Endothelial cell of umbilical vein (primary cell): ENCODE measurements at regions not wholly inside any gene's neighbourhood (a gene's known extent, or its start where the extent isn't known, plus 50 kb on each side); places are given as distances from the start of the nearest gene placed in this dataset.

Experiments
- BruUV-seq: library from RNA; stranded (reverse); fragments of 400-500 nt; replicated peaks from 2 replicates; lab custom pipeline; 2021; lab: Mats Ljungman, UMichigan
- CTCF ChIA-PET: fragments of 300-600, 350-600 bp; sonication (Branson Sonifier 250); formaldehyde crosslinking; loops from one replicate; lab custom pipeline; 2021; ENCODE audit warnings: antibody characterized with exemption, inconsistent platforms; lab: Charles Lee
- POLR2A ChIA-PET: fragments of 300-600, 350-600 bp; sonication (Branson Sonifier 250); formaldehyde crosslinking; loops from one replicate; lab custom pipeline; 2021; ENCODE audit warnings: antibody characterized with exemption, inconsistent platforms; lab: Charles Lee
- DNase-seq: peaks from one replicate; pipeline ENCODE4 v3.0.0-alpha.2; 2011; ENCODE audit warnings: low read depth, low spot score
- FAIRE-seq: peaks from 2 replicates; lab custom pipeline; 2011; peaks lifted over from hg19 to GRCh38; lab: Jason Lieb, UNC
- H2AFZ ChIP-seq: 2 replicates; pipeline ENCODE4 v1.6.0; 2012; ENCODE audit warnings: low read depth, low read length, control low read depth, inconsistent platforms
- H3K27ac ChIP-seq: 2 replicates; pipeline ENCODE4 v1.5.1; 2011; ENCODE audit warnings: low read depth, mild to moderate bottlenecking, control low read depth, low read length, moderate library complexity; ENCODE audit not compliant: insufficient read depth
- H3K27me3 ChIP-seq, 2 experiments: 2 replicates each; pipeline versions ENCODE4 v1.6.0 to v1.6.1; 2011; ENCODE audit warnings: low read length in 2 of 2, mixed read lengths in 1 of 2; ENCODE audit not compliant: control insufficient read depth in 2 of 2, insufficient read depth in 2 of 2
- H3K36me3 ChIP-seq, 2 experiments: 2 replicates in 1 of 2; 3 replicates in 1 of 2; pipeline ENCODE4 v1.5.1; 2011; ENCODE audit warnings: low read length in 2 of 2, mild to moderate bottlenecking in 1 of 2, moderate library complexity in 1 of 2; ENCODE audit not compliant: control insufficient read depth in 2 of 2, insufficient read depth in 2 of 2; ENCODE audit errors: extremely low read depth in 1 of 2
- H3K4me1 ChIP-seq: 3 replicates; pipeline ENCODE4 v1.5.1; 2011; ENCODE audit warnings: mild to moderate bottlenecking, low read length; ENCODE audit not compliant: control insufficient read depth, insufficient read depth; ENCODE audit errors: extremely low read depth
- H3K4me2 ChIP-seq: 2 replicates; pipeline ENCODE4 v1.6.1; 2011; ENCODE audit warnings: low read length, control low read depth, mixed read lengths; ENCODE audit not compliant: insufficient read depth
- H3K4me3 ChIP-seq, 3 experiments: fragments of 200-600 bp in 1 of 3; sonication (generic), shearing (Covaris generic) in 1 of 3; replicated peaks in 1 of 3; 2 replicates each; pipeline ENCODE4 v1.5.1; 2011 to 2016; ENCODE audit warnings: control low read depth in 3 of 3, low read length in 3 of 3, mild to moderate bottlenecking in 2 of 3, inconsistent platforms in 1 of 3, low read depth in 1 of 3, moderate library complexity in 1 of 3; ENCODE audit not compliant: insufficient read depth in 1 of 3
- H3K79me2 ChIP-seq: 2 replicates; pipeline ENCODE4 v1.6.0; 2012; ENCODE audit warnings: low read length, inconsistent platforms; ENCODE audit not compliant: control insufficient read depth, insufficient read depth
- H3K9ac ChIP-seq: replicated peaks from 2 replicates; pipeline ENCODE3; 2011; ENCODE audit warnings: low read length, control low read depth; ENCODE audit not compliant: insufficient read depth; ENCODE audit errors: extremely low read depth
- H3K9me1 ChIP-seq: replicated peaks from 3 replicates; pipeline ENCODE4 v1.6.0; 2011; ENCODE audit warnings: mild to moderate bottlenecking, low read length; ENCODE audit not compliant: control insufficient read depth, insufficient read depth; ENCODE audit errors: extremely low read depth
- H3K9me3 ChIP-seq: replicated peaks from 2 replicates; pipeline ENCODE4 v1.5.1; 2012; ENCODE audit warnings: low read length, inconsistent platforms; ENCODE audit not compliant: control insufficient read depth, insufficient read depth
- H4K20me1 ChIP-seq: replicated peaks from 2 replicates; pipeline ENCODE3; 2011; ENCODE audit warnings: mild to moderate bottlenecking, low read length; ENCODE audit not compliant: control insufficient read depth, insufficient read depth; ENCODE audit errors: extremely low read depth
- FOS ChIP-seq: IDR thresholded peaks from 2 replicates; pipeline ENCODE4 v1.6.1; 2011; ENCODE audit warnings: mild to moderate bottlenecking, low read length, moderate library complexity, borderline replicate concordance; ENCODE audit not compliant: insufficient read depth
- GATA2 ChIP-seq: IDR thresholded peaks from 2 replicates; pipeline ENCODE4 v1.7.0; 2011; ENCODE audit warnings: low read depth, mild to moderate bottlenecking, moderate library complexity, mixed read lengths, low read length; ENCODE audit not compliant: insufficient read length, insufficient read depth
- JUN ChIP-seq: IDR thresholded peaks from 2 replicates; pipeline ENCODE4 v1.6.1; 2011; ENCODE audit warnings: borderline replicate concordance, low read depth; ENCODE audit not compliant: insufficient read length, insufficient read depth
- POLR2A ChIP-seq: IDR thresholded peaks from 2 replicates; pipeline ENCODE4 v1.6.1; 2012; ENCODE audit warnings: low read depth, mild to moderate bottlenecking, control low read depth, low read length
- POLR2AphosphoS5 ChIP-seq: IDR thresholded peaks from 2 replicates; pipeline ENCODE4 v1.6.1; 2012; ENCODE audit warnings: low read depth, mild to moderate bottlenecking, control low read depth, low read length, moderate library complexity; ENCODE audit not compliant: insufficient read depth
- dilution Hi-C: fragments of 300-500 bp; cut with MboI; formaldehyde crosslinking; loops from one replicate; pipeline ENCODE4 v1.15.0; 2019; ENCODE audit warnings: low sequenced_read_pairs; ENCODE audit not compliant: extremely low pct_ligation_motif_present
- intact Hi-C: fragments of 100-400 bp; cut with micrococcal nuclease; formaldehyde crosslinking; loops from one replicate; pipeline ENCODE4 v1.10.0; 2022
- TF ChIP-seq, protein P1 (sequence below), 2 donors: IDR thresholded peaks; 1 replicate in 1 of 2; 2 replicates in 1 of 2; pipeline ENCODE4 v1.5.1; 2011; ENCODE audit warnings: low read length in 2 of 2, mild to moderate bottlenecking in 2 of 2, moderate library complexity in 2 of 2, control low read depth in 1 of 2, inconsistent platforms in 1 of 2, low read depth in 1 of 2; ENCODE audit not compliant: insufficient read depth in 1 of 2; ENCODE audit errors: extremely low read depth in 1 of 2
- TF ChIP-seq, protein P2 (sequence below): IDR thresholded peaks from 2 replicates; pipeline ENCODE4 v1.6.1; 2011; ENCODE audit not compliant: insufficient read depth, insufficient read length

DNA sequence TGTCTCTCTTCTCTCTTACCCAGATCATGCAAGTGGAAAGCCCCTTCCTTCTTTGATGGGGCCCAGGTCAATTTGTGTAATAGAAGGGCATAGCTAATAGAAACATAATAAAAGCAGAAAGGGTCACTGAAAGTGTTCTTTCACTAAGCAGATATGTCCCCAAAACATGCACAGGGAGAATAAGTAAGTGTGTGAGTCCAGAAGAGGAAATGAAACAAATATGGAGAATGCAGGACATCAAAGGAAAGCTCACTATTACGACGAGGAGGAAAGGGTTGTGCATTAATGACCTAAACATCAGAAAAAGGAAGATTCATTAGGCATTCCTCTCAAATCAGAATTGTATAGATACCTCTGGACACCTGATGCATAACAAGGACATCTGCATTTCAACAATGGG is 81.4 kb upstream of the SMYD2 start:
- BruUV-seq, result no TSS peak
- CTCF ChIA-PET, result interaction anchor here (0.8 to 1.9 kb wide), 4 partner anchors 10 to 71 kb away, joined by 3 to 4 read pairs (median 3); no protein-coding TSS in a partner anchor
- intact Hi-C loops, result no loop called here

More for the DNA sequence above, 81.4 kb upstream of the SMYD2 start:
- POLR2A ChIA-PET, result interaction anchor here (0.7 kb wide), 1 partner anchor 1081 kb away, joined by 3 read pairs; no protein-coding TSS in a partner anchor
- Histone ChIP-seq H3K9ac (no peak overlapping the region), H3K9me3 (no peaks in the 10 kb centered on the region), H3K27ac (no peak overlapping the region), H3K27me3 (peaks cover 7 to 21% of the 10 kb centered on the region in 2 experiments), H4K20me1 (no peaks in the 10 kb centered on the region), H2AFZ (no peak overlapping the region), H3K9me1 (no peaks in the 10 kb centered on the region), H3K36me3 (no peaks in the 10 kb centered on the region), H3K4me2 (no peak overlapping the region), H3K4me1 (no peaks in the 10 kb centered on the region), H3K4me3 (no peak overlapping the region), H3K79me2 (no peaks in the 10 kb centered on the region)
- dilution Hi-C loops, result no loop called here
- DNase-seq, result no peak
- no peak for TF ChIP-seq FOS
- TF ChIP-seq, protein P1, sequence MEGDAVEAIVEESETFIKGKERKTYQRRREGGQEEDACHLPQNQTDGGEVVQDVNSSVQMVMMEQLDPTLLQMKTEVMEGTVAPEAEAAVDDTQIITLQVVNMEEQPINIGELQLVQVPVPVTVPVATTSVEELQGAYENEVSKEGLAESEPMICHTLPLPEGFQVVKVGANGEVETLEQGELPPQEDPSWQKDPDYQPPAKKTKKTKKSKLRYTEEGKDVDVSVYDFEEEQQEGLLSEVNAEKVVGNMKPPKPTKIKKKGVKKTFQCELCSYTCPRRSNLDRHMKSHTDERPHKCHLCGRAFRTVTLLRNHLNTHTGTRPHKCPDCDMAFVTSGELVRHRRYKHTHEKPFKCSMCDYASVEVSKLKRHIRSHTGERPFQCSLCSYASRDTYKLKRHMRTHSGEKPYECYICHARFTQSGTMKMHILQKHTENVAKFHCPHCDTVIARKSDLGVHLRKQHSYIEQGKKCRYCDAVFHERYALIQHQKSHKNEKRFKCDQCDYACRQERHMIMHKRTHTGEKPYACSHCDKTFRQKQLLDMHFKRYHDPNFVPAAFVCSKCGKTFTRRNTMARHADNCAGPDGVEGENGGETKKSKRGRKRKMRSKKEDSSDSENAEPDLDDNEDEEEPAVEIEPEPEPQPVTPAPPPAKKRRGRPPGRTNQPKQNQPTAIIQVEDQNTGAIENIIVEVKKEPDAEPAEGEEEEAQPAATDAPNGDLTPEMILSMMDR (IDR thresholded peaks at IDR 0.05; ENCODE audit: extremely low read depth in 1 of 2, insufficient read depth in 1 of 2, low read depth in 1 of 2, low read length in 2 of 2), result no peak
- TF ChIP-seq GATA2, result no peak
- TF ChIP-seq POLR2A, result no peak
- TF ChIP-seq, protein P2, sequence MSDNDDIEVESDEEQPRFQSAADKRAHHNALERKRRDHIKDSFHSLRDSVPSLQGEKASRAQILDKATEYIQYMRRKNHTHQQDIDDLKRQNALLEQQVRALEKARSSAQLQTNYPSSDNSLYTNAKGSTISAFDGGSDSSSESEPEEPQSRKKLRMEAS, result no peak
- no peak for TF ChIP-seq JUN
- no peak for TF ChIP-seq POLR2AphosphoS5
- no peak for FAIRE-seq
